ENCODE measurements at regions not wholly inside any gene's neighbourhood (a gene's known extent, or its start where the extent isn't known, plus 50 kb on each side); places are given as distances from the start of the nearest gene placed in this dataset.
A peak's percentile ranks its signal among the peaks of the same experiment; 100 is the strongest.

DNA sequence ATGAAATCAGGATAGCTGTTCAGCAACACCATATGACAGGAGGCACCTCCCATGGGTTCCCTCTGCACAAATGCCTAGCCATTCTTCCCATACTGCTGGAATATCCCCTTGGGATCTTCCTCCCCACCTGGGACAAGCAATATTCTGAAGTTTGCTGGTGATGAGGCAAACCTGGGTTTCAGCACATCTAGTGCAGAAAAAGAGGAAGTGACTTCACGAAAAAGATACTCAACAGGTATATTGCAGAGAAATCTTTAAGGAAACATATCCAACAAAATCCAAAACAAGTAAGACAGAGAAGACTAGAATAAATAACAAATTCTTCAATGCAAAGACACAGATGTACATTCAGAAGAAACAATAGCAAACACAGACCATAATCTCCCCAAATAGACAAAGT, 1497.0 kb downstream of the PCDH9 start:
- H3K27ac ChIP-seq (ENCODE audit: low read depth, low read length): no peak overlapping the region
- TF ChIP-seq, protein P1, sequence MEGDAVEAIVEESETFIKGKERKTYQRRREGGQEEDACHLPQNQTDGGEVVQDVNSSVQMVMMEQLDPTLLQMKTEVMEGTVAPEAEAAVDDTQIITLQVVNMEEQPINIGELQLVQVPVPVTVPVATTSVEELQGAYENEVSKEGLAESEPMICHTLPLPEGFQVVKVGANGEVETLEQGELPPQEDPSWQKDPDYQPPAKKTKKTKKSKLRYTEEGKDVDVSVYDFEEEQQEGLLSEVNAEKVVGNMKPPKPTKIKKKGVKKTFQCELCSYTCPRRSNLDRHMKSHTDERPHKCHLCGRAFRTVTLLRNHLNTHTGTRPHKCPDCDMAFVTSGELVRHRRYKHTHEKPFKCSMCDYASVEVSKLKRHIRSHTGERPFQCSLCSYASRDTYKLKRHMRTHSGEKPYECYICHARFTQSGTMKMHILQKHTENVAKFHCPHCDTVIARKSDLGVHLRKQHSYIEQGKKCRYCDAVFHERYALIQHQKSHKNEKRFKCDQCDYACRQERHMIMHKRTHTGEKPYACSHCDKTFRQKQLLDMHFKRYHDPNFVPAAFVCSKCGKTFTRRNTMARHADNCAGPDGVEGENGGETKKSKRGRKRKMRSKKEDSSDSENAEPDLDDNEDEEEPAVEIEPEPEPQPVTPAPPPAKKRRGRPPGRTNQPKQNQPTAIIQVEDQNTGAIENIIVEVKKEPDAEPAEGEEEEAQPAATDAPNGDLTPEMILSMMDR (IDR thresholded peaks at IDR 0.05; ENCODE audit: insufficient read depth, low read length, poor library complexity, severe bottlenecking): no peak
- TF ChIP-seq EZH2phosphoT487 (conservative IDR thresholded peaks at IDR 0.05; ENCODE audit: low read length): no peak
- H3K4me3 ChIP-seq (ENCODE audit: insufficient read depth, low read length, poor library complexity, severe bottlenecking): no peak overlapping the region
- H2AFZ ChIP-seq (ENCODE audit: low read depth, low read length, severe bottlenecking): no peak overlapping the region
- no peaks in the 10 kb centered on the region for H3K36me3 ChIP-seq (ENCODE audit: low read length)
- H4K20me1 ChIP-seq (ENCODE audit: low read depth, low read length): no peaks in the 10 kb centered on the region
- H3K4me2 ChIP-seq (ENCODE audit: low read depth, low read length, poor library complexity, severe bottlenecking): no peak overlapping the region
- no peaks in the 10 kb centered on the region; the same call in 1 of the 2 replicates for H3K79me2 ChIP-seq (ENCODE audit: insufficient read depth, low read length)
- no peaks in the 10 kb centered on the region for H3F3A ChIP-seq (ENCODE audit: insufficient read depth)
- H3K9me3 ChIP-seq (ENCODE audit: insufficient read depth, low read length): peaks cover 8% of the 10 kb centered on the region; the same call in 1 of the 2 replicates
- H3K9ac ChIP-seq (ENCODE audit: low read length): no peak overlapping the region
- H3K27me3 ChIP-seq (ENCODE audit: low read length): no peaks in the 10 kb centered on the region
- H3K9me2 ChIP-seq (replicated peaks; ENCODE audit: insufficient read depth, low read length): no peaks in the 10 kb centered on the region

DNA sequence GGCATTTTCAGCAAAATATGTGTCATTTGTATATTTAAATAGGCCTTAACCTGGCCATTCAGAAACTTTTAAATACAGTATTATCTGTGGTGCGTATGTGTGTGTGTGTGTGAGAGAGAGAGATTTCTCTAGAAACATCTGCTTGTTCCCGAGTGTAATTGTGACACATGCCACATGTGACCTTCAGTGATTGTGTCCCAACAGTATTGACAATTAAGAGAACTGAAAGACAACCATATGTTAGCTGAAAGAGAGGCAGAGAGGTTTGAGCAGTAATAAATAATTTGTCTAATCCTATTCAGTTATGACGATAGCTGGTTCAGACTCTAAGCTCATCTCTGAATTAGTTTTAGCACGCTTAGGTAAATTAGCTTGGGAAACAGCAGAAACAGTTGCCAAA, 1503.1 kb downstream of the PCDH9 start:
- H3K9me3 ChIP-seq (ENCODE audit: insufficient read depth, low read length): no peaks in the 10 kb centered on the region
- H3F3A ChIP-seq (ENCODE audit: insufficient read depth): no peaks in the 10 kb centered on the region
- H3K9me2 ChIP-seq (replicated peaks; ENCODE audit: insufficient read depth, low read length): no peaks in the 10 kb centered on the region
- H4K20me1 ChIP-seq (ENCODE audit: low read depth, low read length): no peaks in the 10 kb centered on the region
- H3K27me3 ChIP-seq (ENCODE audit: low read length): no peaks in the 10 kb centered on the region
- TF ChIP-seq, protein P1 (IDR thresholded peaks at IDR 0.05; ENCODE audit: insufficient read depth, low read length, poor library complexity, severe bottlenecking): no peak
- no peak for TF ChIP-seq EZH2phosphoT487 (conservative IDR thresholded peaks at IDR 0.05; ENCODE audit: low read length)
- no peak overlapping the region for H2AFZ ChIP-seq (ENCODE audit: low read depth, low read length, severe bottlenecking)
- H3K36me3 ChIP-seq (ENCODE audit: low read length): no peaks in the 10 kb centered on the region
- no peak overlapping the region for H3K9ac ChIP-seq (ENCODE audit: low read length)
- H3K4me2 ChIP-seq (ENCODE audit: low read depth, low read length, poor library complexity, severe bottlenecking): no peak overlapping the region
- no peak overlapping the region for H3K4me3 ChIP-seq (ENCODE audit: insufficient read depth, low read length, poor library complexity, severe bottlenecking)
- H3K27ac ChIP-seq (ENCODE audit: low read depth, low read length): no peak overlapping the region
- H3K79me2 ChIP-seq (ENCODE audit: insufficient read depth, low read length): no peaks in the 10 kb centered on the region

DNA sequence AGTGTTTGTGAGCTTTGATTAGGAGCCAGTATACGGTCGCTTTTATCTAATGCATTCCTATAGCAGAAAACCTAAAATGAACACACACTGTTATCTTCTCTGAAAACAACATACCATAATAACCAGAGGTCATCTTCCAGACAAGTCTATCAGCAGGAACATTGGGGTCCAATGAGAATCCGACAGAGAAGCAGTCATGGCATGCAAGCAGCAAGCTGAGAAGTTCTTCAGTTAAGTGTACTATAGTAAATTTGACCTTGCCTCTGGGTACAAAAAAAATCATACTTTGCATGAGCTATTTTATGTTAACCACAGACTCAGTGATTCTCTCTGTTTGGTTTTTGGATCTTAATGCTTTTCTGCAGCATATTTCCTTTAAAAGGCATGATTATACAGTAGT, 1505.1 kb downstream of the PCDH9 start:
- TF ChIP-seq, protein P1 (IDR thresholded peaks at IDR 0.05; ENCODE audit: insufficient read depth, low read length, poor library complexity, severe bottlenecking): no peak
- no peak for TF ChIP-seq EZH2phosphoT487 (conservative IDR thresholded peaks at IDR 0.05; ENCODE audit: low read length)
- no peak overlapping the region for H3K4me3 ChIP-seq (ENCODE audit: insufficient read depth, low read length, poor library complexity, severe bottlenecking)
- H3K27me3 ChIP-seq (ENCODE audit: low read length): no peaks in the 10 kb centered on the region
- no peak overlapping the region for H3K9ac ChIP-seq (ENCODE audit: low read length)
- peak overlapping the region; percentile 4 for H3K4me2 ChIP-seq (ENCODE audit: low read depth, low read length, poor library complexity, severe bottlenecking)
- H4K20me1 ChIP-seq (ENCODE audit: low read depth, low read length): no peaks in the 10 kb centered on the region
- H3K79me2 ChIP-seq (ENCODE audit: insufficient read depth, low read length): no peaks in the 10 kb centered on the region
- H3K36me3 ChIP-seq (ENCODE audit: low read length): no peaks in the 10 kb centered on the region
- no peaks in the 10 kb centered on the region for H3F3A ChIP-seq (ENCODE audit: insufficient read depth)
- no peaks in the 10 kb centered on the region for H3K9me2 ChIP-seq (replicated peaks; ENCODE audit: insufficient read depth, low read length)
- H3K9me3 ChIP-seq (ENCODE audit: insufficient read depth, low read length): no peaks in the 10 kb centered on the region
- H2AFZ ChIP-seq (ENCODE audit: low read depth, low read length, severe bottlenecking): peak overlapping the region; percentile 68
- no peak overlapping the region for H3K27ac ChIP-seq (ENCODE audit: low read depth, low read length)

All from SU-DHL-6 (cell line).